HG02840 (cell line): ENCODE measurements at regions not wholly inside any gene's neighbourhood (a gene's known extent, or its start where the extent isn't known, plus 50 kb on each side); places are given as distances from the start of the nearest gene placed in this dataset.

ENCODE experiments used
- ATAC-seq: cut with Tn5 transposase; IDR thresholded peaks from one replicate; pipeline ENCODE4 v1.9.1; 2021; ENCODE audit warnings: mild to moderate bottlenecking, moderate library complexity, moderate number of reproducible peaks; ENCODE audit not compliant: unreplicated experiment, low FRiP score

DNA sequence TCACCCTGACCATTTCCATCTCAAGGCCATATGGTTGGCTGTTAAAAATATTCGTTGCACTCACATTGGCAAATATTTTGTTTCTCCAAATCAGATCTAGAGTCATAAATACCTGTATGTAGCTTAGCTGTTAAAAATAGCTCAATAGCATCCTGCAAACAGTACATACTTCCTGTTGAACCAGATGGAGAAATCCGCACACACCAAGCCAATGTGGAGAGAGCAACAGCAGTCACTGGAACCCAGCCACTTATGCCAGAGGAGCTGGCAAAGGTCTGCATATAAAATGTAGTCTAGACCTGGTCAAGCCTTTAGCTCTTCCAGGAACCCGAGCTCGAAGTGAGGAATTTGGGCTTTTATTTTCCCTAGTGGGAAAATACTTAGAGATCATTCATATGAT lies 146.4 kb upstream of the KCNJ16 start:
- ATAC-seq, result no peak

DNA sequence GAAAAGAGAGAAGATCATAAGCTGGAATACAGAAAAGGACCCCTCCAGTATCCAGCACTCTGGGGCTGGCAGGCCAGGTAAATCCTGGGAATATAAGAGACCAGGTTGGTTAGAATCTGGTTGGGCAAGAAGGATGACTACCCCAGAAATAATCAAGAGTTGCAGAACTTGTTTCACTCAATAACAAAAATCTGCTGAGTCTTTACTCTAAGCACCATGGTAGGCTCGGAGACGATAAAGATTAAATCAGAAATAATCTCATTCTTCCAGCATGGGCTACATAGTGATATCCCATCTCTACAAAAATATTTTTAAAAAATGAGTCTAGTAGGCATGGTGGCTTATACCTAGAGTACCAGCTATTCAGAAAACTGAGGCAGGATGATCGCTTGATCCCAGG lies 138.0 kb upstream of the KCNJ16 start:
- no peak for ATAC-seq

DNA sequence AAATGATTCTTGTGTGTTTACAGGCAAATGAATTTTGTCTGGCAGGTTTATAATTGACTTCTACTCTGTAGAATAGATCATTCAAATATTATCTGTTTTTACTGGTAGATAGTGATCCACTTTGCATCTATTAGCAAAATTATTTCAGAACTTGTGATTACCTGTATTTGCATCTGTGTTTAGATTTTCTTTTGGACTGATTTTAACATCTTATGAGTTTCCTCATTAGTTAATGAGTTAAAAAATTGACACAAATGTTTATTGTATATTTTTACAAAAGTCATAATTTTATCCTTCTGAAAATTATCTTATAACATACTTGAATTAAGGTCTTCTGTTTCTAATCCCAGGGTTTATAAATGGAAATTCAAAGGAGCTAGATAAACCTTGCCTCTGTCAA lies 132.0 kb upstream of the KCNJ16 start:
- ATAC-seq, result no peak

DNA sequence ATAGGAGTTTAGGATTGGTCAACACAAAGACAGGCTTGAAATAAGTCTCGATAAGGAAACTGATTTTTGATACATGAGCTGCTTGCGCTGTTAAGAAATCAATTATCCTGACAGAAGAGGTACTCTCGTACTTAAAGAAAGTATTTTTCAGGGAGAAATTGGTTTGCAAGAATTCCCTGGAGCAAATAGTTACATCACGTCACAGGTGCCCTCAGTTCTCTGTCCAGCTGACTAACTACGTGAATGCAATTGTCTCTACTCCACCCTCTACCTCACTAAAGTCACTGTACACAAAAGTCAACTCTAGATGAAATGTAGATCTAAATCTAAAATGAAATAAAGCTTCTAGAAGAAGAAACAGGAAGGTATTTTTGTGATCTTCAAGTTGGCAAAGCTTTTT lies 130.6 kb upstream of the KCNJ16 start:
- ATAC-seq, result no peak

DNA sequence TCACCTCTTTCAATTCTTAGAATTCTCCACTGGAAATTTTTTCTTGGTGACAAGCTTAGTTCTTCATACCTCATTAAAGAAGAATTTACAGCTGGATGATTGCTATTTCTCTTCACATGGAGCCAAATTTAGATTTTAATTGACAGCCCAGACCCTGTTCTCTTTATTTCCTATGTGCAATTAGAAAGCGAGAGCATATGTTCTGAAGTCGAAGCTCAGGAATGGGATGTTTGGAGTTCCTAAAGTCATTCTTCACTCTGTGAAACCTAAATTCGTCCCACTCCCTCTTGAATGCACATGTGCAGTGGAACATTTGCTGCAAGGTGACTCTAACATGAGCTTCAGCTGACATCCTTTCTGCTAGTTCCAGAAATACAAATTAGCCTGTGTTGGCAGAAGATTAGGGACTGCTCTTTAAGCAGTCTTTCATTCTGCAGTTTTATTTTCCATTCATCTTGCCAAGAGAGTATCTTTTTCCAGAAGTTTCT lies 129.3 kb upstream of the KCNJ16 start:
- ATAC-seq, result no peak

DNA sequence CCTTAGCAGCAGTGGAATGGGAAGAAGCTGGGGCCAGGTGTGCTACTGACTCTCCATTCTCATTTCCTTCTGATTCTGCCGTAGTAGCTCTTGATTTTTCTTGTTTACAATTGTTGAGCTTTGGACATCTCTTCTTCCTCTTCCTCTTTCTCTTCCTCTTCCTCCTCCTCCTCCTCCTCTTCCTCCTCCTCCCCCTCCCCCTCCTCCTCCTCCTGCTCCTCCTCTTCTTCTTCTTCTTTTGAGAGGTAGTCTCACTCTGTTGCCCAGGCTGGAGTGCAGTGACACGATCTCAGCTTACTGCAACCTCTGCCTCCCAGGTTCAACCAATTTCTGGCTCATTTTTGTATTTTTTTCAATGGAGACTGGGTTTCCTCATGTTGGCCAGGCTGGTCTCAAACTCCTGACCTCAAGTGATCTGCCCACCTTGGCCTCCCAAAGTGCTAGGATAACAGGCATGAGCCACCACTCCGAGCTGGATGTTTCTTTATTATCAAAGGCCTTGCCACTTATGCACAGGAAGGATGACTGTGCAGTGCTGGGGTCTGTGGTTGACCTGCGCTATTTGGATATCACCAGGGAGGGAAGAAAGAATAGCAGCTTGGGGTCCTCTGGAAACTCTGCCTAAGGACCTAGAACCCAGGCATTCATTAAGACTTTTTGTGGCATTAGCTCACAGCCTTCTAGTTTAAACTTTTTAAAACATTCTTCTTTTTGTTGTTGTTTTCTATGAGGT lies 127.8 kb upstream of the KCNJ16 start:
- ATAC-seq, result no peak

DNA sequence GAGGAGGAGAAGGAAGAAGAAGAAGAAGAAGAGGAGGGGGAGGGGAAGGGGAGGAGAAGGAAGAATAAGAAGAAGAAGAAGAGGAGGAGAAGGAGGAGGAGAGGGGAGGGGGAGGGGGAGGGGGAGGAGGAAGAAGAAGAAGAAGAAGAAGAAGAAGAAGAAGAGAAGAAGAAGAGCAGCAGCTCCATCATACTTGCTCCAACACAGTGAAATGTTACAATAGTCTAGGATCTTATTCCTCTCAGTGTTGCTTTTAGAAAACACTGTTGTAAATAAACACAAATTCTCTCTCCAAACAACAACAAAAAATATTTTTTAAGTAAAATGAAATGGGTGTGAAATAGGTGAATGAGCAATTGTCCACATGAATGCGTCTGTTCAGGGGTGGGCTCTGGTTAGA lies 126.6 kb upstream of the KCNJ16 start:
- ATAC-seq, result no peak

DNA sequence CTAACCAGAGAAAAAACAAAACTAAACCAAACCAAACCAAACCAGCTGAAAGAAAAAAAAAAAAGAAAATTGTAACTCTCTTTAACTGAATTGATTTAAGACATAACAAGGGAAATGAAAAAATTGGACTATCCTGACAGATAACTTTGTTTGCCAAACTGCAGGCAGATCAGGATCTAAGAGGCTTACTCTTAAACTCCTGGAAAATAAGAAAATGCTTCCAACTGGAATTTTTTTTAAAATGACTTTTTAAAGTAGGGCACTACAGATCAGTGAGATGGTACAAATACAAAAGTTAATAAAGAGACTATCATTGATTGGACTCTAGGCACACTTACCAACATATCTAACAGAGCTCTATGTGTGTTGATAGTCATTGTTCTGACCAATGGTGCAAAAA lies 125.5 kb upstream of the KCNJ16 start:
- ATAC-seq, result no peak

DNA sequence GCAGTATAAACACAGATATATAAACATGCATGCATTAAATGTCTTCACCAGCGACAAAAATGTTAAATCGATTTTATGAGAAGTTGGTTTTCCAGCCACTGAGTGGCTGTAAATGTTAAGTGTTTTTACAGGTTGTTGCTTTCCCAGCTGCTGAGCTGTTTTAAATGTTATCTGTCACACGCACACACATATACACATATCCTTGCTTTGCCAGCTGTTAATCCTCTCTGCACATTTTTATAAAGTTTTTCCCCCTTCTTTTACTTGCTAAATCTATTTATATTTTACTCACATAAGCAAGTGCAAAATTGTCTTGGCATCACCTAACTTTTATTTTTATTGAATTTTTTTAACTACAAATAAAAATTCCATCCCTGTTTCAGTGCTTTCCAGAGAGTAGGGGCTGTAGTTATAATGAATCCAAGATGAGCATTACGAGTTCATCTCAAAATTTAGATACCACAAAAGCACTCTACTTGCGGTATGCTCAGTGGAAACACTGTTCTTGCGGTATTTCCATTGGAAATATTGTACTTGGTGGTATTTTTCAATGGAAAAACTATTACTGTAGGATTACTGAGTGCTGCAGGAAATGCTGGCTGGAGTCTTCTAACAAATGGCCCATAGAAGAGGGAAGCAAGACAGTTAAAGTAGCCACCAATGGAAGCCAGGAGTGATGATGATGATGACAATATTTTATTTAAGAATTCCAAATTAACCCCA lies 124.9 kb upstream of the KCNJ16 start:
- ATAC-seq, result no peak

DNA sequence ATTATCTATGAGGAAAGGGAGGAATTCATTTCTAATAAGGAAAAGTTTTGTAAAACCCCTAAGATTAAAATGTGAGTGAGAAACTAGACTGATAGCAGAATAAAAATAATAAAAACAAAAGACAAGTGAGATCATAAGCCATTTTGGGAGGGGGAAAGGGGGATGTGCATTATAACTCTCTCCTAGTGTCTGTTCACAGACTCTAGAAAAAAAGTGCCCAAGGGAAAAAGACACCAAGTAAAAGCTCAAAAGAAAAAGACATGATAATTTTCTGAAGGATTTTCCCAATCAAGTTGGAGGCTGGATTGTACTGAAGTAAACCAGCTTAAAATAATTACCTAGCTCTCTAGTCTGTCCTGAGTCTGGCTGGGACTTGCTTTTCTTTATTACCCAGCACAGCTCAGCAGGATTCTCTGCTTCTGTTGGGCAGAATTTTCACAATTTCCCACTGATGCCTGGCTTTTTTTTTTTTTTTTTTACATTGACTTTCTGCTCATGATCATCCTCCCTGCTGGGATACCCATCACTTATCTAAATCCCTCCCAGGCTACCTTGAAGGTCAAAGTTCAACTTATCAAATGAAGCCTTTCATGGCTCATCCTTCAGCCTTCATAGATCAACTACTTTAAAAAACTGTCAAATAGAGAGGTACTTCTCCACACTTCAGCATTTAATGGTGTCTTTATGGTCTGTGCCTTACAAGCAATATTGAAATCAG lies 124.2 kb upstream of the KCNJ16 start:
- no peak for ATAC-seq

DNA sequence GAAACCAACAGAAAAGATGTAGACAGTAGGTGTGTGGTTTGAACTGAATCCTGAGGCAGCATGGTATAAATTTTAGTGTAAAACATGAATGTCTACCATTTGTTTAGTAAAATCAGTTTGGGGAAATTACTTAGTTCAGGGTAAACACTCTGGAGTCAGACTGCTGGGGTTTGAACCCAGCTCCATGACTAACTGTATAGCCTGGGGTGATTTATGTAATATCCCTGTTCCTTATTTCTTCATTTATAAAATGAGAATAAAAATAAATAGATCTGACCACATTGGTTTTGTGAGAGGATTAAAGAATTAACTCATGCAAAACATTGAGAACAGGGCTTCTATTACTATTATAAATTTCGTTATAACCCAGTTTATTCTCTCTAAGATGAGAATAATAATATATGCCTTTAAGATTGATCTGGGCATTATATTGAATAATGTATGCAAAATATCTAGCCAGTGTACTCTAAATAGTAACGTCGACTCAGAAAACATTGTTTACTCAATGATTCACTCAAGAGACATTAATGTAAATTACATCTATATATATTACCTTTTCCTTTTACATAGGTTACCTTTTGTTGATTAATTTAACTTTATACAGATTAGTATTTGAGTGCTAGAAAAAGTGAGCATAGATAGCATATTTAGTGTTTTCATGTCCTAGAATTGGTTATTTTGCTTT lies 120.6 kb upstream of the KCNJ16 start:
- no peak for ATAC-seq

DNA sequence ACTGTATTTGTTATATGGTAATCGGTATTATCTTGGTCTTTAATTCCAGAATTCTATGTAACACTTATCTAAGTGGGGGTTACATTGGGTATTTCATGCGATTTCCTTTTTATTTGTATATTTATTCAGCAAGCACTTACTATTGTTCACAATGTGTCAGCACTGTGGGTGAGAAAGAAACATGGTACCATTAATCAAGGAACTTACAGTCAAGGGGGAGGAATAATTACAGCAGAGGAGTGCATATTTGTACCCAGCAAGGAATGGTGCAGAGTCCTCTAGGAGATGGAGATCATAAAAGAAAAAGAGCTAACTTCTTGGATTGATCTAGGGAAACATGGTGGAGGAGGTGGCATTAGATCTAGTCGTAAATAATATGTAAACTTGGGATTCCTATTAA lies 117.0 kb upstream of the KCNJ16 start:
- no peak for ATAC-seq

DNA sequence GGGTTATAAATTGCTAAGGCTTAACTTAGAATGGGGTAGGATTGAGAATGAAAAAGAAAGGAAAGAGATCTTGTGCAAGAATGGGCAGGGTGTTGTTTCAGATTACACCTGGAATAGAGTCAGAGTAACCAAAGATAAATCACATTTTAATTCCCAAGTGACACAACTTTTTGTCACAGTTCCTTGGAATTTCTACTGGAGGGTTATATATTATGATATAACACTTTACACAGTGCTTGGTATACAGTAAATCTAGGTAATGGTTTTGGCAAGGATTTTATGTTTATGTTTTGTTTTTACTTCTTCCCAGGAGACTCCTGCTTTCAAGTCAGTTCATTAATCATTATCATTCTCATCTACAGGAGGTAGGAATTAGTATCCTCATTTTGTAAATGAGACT lies 115.7 kb upstream of the KCNJ16 start:
- no peak for ATAC-seq

DNA sequence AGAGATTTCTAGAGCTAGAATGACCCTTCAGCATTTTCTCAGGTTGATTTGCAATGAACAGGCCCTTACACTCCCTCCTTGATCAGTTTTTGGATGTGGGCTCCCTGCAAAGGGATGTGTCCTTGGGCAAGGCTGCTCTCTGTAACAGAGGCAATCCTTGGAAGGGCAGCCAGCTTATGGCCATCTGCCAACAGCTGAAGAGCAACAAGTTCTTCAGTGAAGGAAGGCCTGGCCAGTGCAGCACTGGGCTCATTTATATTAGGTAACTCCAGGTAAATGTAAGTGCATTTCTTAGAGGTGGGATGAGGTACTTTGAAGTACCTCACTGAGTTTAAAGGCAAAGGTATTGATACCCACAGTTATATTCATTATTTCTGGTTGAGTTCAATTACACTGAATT lies 114.3 kb upstream of the KCNJ16 start:
- ATAC-seq, result no peak

DNA sequence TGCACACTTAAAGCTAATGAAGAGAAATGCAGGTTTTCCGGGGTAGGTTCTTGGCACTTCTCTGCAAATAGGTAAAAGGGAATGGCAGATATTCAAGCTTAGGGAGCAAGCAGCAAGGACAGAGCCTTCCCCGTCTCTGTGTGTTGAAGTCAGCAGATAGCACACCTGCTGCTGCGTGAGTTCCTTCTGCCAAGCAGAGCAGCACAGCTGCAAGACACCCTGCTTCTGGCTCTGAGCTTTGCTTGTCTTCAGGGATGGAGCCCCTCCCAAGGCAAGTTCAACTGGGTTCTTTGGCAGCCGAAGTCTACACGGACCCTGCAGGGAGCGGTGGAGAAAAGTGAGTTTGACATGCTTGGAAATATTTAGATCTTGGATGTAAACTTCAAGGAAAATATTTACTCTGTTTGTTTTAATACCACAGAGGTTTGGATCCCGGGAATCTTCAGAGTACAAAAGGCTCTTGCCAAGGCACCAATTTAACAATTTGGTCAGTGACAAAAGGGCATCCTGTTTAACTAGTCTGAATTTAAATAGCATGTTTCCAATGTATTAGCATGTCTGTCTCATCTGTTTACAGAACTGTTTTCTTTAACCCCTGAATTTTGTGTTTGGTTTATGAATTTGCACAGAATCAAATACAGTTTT lies 113.4 kb upstream of the KCNJ16 start:
- no peak for ATAC-seq

DNA sequence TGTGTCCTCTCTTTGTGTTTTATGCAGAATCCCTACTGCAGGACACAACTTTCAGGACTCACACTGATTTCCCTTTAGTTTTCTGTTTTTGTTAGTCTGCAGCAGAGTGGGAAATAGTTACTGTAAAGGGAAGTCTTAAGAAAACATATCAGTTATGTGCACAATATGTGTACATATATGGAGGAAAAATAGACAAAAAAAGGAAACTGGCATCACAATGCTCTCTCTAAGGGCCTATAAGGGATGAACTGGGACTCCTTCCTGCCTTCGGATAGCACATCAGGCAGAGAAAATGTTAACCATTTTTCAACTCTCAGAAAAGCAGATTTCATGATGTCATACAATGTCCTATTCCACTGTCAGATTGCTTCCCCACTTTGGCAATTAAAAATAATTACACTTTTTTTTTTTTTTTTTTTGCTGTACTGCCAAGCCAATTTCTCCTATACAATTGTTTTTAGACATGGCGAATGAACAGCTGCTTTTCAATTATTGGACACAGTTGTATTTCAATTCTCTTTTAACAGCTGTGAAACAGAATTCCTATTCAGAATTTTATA lies 112.5 kb upstream of the KCNJ16 start:
- ATAC-seq, result no peak

DNA sequence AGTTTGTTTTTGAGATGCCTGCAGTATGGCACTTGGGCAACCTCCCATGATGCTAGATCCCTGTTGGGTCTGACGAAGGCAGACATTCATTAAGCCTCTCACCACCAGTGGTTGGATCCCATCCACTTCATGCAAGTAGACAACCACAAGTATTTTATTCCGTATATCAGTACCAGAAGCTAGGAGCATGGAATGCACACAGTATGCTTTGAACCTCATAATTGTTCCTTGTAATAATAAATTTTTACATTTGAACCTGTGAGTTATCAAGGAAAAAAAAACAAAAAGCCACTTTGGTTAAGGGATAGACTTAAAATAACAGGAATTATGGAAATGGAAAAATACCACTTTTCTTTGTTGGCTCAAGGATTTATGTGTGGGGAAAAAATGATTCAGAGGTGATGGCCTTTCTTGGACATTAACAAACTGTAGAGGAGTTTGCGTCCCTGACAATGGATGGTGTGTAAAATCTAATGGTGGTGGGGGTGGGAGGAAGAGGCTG lies 107.1 kb upstream of the KCNJ16 start:
- no peak for ATAC-seq

DNA sequence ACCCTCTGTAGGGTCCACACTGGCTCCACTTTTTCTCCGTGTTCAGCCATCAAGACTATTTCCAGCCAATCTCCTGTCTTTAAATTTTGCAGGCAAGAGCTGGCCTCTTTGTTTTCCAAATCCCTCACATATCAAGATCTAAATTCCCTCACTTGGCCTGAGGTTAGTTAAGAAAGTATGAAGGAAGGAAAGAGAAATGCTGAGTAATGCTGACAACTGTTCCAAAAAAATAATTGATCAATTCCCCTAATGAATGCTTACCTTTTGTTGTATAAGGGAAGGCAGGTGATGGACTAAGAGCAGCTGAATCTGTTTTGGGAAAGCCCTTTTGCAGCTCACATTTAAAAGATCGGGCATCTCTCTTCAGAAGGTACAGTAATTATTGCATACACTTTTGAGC lies 105.1 kb upstream of the KCNJ16 start:
- no peak for ATAC-seq

DNA sequence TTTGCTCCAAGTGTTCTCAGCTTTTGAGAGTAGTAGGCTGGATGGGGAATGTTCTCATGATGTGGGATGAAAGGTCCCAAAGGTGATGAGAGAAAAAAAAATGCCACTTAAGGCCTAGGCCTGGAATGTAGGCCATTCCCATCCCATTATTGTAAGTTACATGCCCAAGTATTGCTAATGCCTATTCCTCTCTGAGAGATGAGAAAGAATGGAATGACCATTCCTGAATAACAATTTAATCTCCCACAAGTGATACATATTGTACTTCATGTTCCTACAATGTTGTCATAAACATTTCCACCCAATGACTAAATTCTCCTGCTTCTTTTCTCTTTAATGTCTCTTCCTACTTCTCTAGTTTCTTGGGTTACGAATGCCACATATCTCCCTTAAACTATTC lies 102.8 kb upstream of the KCNJ16 start:
- ATAC-seq, result no peak

DNA sequence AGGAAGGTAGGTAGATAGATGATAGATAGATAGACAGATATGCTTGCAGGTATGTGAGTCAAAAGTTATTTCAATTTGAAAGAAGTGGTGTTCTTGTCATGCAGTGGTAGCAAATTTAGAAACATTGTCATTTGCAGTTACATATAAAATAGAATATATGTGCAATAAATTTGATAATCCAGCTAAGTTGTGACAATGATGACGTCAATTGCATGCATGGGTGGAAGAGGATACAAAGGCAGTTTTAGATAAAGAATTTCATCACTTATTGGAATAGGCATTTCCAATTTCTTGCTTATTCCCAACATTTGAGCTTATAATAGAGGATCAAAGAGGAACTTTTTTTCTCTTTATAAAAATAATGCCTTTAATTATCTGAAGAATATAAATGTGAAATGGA lies 99.2 kb upstream of the KCNJ16 start:
- ATAC-seq, result no peak
